Osteocyte (in vitro differentiated cells): ENCODE measurements at regions not wholly inside any gene's neighbourhood (a gene's known extent, or its start where the extent isn't known, plus 50 kb on each side); places are given as distances from the start of the nearest gene placed in this dataset.

Experiments used
- DNase-seq: peaks from one replicate; pipeline ENCODE4 v3.0.0; 2021; ENCODE audit warnings: mixed read lengths; ENCODE audit not compliant: unreplicated experiment; ENCODE audit errors: extremely low spot score
- H3K27ac Mint-ChIP-seq: one replicate; pipeline ENCODE4 v1.8.0; 2021; ENCODE audit warnings: mild to moderate bottlenecking, mixed read lengths; ENCODE audit not compliant: unreplicated experiment
- H3K27me3 Mint-ChIP-seq: one replicate; pipeline ENCODE4 v1.8.0; 2021; ENCODE audit warnings: mixed read lengths; ENCODE audit not compliant: unreplicated experiment
- H3K36me3 Mint-ChIP-seq: one replicate; pipeline ENCODE4 v1.8.0; 2021; ENCODE audit warnings: mixed read lengths; ENCODE audit not compliant: unreplicated experiment
- H3K4me1 Mint-ChIP-seq: one replicate; pipeline ENCODE4 v1.8.0; 2021; ENCODE audit warnings: mixed read lengths; ENCODE audit not compliant: unreplicated experiment
- H3K4me3 Mint-ChIP-seq: one replicate; pipeline ENCODE4 v1.8.0; 2021; ENCODE audit warnings: mild to moderate bottlenecking, moderate library complexity, mixed read lengths; ENCODE audit not compliant: unreplicated experiment
- H3K9me3 Mint-ChIP-seq: one replicate; pipeline ENCODE4 v1.8.0; 2021; ENCODE audit warnings: mixed read lengths; ENCODE audit not compliant: unreplicated experiment
- TF ChIP-seq, protein P1 (sequence below): fragments of 200-600 bp; sonication (generic); IDR thresholded peaks from 2 replicates; pipeline ENCODE4 v1.5.0; 2021; ENCODE audit warnings: antibody characterized with exemption, mild to moderate bottlenecking, moderate library complexity

DNA sequence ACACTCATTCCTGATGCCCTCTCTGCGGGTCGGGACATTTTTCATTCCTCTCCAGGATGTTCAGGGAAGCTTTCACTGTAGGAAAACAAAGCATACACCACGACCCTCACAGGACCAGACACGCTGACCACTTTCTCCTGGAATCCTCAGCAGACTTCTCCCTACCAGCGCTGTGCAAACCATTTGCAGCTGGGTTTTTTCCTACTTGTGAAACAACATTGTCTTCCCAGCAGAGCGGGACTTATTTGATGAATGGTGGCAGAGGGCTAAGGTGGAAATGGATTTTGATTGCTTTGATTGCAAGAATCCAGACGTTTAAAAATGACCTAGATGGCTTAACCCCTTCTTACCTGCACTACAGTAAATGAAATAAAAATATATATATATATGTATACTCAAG lies 265.9 kb downstream of the TBC1D4 start:
- peaks cover 29% of the 10 kb centered on the region for H3K4me1 Mint-ChIP-seq
- H3K36me3 Mint-ChIP-seq = no peaks in the 10 kb centered on the region
- no peak overlapping the region for H3K27ac Mint-ChIP-seq
- no peaks in the 10 kb centered on the region for H3K27me3 Mint-ChIP-seq
- DNase-seq = no peak
- peaks cover 3% of the 10 kb centered on the region for H3K9me3 Mint-ChIP-seq
- H3K4me3 Mint-ChIP-seq = no peak overlapping the region
- TF ChIP-seq, protein P1, sequence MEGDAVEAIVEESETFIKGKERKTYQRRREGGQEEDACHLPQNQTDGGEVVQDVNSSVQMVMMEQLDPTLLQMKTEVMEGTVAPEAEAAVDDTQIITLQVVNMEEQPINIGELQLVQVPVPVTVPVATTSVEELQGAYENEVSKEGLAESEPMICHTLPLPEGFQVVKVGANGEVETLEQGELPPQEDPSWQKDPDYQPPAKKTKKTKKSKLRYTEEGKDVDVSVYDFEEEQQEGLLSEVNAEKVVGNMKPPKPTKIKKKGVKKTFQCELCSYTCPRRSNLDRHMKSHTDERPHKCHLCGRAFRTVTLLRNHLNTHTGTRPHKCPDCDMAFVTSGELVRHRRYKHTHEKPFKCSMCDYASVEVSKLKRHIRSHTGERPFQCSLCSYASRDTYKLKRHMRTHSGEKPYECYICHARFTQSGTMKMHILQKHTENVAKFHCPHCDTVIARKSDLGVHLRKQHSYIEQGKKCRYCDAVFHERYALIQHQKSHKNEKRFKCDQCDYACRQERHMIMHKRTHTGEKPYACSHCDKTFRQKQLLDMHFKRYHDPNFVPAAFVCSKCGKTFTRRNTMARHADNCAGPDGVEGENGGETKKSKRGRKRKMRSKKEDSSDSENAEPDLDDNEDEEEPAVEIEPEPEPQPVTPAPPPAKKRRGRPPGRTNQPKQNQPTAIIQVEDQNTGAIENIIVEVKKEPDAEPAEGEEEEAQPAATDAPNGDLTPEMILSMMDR = no peak

DNA sequence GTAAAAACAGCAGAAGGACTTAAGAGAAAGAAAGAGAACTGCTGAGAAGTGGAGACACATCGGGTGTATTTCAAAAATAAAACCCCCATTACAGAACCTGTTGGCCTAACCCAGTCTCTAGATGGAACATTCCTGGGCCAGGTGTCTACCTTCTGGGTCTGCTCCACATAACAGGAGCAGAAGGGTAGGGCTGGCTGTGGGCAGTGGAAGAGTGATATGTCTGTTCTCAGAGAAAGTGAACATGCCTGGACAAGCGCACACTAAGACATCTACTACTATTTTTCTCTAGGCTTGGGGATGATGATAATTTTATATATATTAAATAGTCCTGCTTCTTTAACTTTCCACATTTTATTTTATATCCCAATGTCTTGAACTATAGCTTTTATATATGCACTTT lies 267.1 kb downstream of the TBC1D4 start:
- Mint-ChIP-seq H3K27me3 (no peaks in the 10 kb centered on the region), H3K4me3 (no peak overlapping the region), H3K27ac (no peak overlapping the region), H3K9me3 (peaks cover 8% of the 10 kb centered on the region), H3K4me1 (peaks cover 28% of the 10 kb centered on the region), H3K36me3 (no peaks in the 10 kb centered on the region)
- TF ChIP-seq, protein P1 = no peak
- DNase-seq = no peak

DNA sequence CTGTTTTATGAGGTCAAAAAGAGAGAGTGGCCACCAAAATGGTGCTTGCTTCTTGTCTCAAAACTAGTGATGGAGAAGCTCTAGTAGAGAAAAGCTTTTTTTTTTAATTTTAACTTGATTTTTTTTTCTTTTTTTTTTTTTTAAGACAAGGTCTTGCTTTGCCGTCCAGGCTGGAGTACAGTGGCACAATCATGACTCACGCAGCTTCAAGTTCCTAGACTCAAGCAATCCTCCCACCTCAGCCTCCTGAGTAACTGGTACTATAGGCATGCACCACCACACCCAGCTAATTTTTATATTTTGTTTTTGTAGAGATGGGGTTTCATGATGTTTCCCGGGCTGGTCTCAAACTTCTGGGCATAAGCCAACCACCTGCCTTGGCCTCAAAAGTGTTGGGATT lies 279.0 kb downstream of the TBC1D4 start:
- TF ChIP-seq, protein P1 = no peak
- H3K27me3 Mint-ChIP-seq = no peaks in the 10 kb centered on the region
- no peak for DNase-seq
- H3K9me3 Mint-ChIP-seq = peaks cover 23% of the 10 kb centered on the region
- H3K4me1 Mint-ChIP-seq = peaks cover 2% of the 10 kb centered on the region
- H3K36me3 Mint-ChIP-seq = peaks cover 3% of the 10 kb centered on the region
- no peak overlapping the region for H3K27ac Mint-ChIP-seq
- H3K4me3 Mint-ChIP-seq = no peak overlapping the region

DNA sequence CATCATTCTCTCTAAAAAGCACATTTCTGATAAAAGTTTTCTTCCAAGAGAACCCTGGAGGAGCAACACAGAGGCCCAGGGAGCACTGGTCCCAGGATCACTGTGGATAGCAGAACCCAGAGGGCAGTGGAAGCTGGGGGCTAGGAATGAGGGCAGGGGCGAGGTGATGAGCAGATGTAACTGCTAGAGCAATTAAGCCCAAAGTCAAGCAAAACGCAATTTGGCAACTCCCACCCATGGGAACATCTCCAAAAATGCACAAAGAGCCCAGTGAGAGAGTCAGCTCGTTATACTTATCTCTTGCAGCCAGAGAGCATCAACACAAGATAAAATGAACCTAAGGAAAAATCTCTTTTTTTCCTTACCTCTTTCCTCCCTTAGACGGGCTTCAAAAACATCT lies 284.2 kb downstream of the TBC1D4 start:
- Mint-ChIP-seq H3K27me3 (no peaks in the 10 kb centered on the region), H3K27ac (peak overlapping the region; percentile 56), H3K4me3 (no peak overlapping the region), H3K36me3 (no peaks in the 10 kb centered on the region), H3K4me1 (peaks cover 42% of the 10 kb centered on the region), H3K9me3 (no peaks in the 10 kb centered on the region)
- DNase-seq = no peak
- TF ChIP-seq, protein P1 = no peak

DNA sequence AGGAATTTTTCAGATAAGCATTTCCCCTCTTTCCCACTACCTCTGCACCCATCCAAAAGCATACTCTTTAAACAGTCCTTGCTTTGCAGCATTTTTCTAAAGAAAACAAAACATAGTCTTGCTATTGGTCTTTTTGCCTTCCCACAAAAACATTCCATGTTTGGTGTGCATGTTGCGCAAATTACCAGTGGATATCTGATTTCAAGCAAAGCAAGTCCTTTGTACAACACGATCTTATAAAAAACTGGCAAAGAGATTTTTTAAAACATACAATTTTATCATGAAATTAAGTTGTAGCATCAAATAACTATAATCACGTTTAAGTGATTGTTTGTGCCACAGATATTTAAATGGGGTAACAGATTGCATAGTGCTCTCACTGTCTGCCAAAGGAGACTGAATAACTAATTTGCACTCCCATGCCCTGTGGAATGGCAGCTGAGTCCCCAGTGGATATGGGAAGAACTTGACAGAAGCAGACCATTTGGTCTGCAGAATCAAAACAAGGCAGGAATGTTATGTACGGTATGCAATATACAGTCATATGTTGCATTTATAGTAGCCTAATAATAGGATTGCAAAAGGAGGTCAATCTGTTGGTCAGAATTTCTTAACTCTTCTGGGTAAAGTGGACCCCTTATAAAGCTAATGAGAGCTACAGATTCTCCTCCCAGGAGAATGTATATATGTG lies 285.7 kb downstream of the TBC1D4 start:
- TF ChIP-seq, protein P1 = peak; percentile 23
- Mint-ChIP-seq H3K9me3 (no peaks in the 10 kb centered on the region), H3K27me3 (no peaks in the 10 kb centered on the region), H3K4me1 (peaks cover 42% of the 10 kb centered on the region), H3K4me3 (peak overlapping the region; percentile 61), H3K36me3 (no peaks in the 10 kb centered on the region), H3K27ac (peak overlapping the region; percentile 96)
- no peak for DNase-seq
